NCI-H1105 treated with DMSO at 0.1 percent for 48 hours (cell line): ENCODE measurements at regions not wholly inside any gene's neighbourhood (a gene's known extent, or its start where the extent isn't known, plus 50 kb on each side); places are given as distances from the start of the nearest gene placed in this dataset.

Source experiments
- DNase-seq: peaks from one replicate; lab custom pipeline; 2025; lab: John Stamatoyannopoulos, UW

- peak; percentile 14 for DNase-seq
These were observed 116.2 kb downstream of the NSUN3 start for GRCh38 chr3:94179059-94179458.

- DNase-seq, result no peak
These were observed 120.7 kb downstream of the NSUN3 start for GRCh38 chr3:94183551-94183950.

DNA sequence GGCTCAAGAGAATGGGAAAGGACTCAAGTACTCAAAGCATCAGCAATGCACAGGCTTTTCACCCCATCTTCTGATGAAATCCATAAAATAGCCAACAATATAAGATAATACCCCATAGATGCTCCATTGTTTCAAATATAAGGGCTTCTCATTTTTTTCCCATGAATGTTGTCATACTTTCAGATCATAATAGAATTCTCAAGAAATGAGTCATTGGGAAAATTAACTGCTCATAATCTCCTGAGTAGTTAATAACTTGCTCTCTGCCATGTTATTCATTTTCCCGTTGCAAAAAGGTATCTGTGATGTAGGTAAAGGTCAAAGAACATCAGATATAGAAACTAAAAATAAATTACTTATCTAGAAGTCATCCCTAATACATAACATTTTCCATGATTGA, 121.9 kb downstream of the NSUN3 start:
- no peak for DNase-seq

GRCh38 chr3:94185753-94186152, 122.9 kb downstream of the NSUN3 start:
- no peak for DNase-seq

DNA sequence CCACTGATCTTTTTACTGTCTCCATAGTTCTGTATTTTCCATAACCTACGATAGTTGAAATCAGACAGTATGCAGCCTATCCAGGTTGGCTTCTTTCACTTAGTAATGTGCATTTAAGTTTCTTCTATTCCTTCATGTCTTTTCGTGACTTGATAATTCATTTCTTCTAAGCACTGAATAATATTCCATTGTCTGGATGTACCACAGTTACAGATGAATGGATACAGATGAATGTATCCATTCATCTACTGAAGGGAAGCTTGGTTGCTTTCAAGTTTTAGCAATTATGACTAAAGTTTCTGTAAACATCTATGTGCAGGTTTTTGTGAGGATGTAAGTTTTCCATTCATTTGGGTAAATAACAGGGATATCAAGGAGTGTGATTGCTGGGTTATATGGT, 124.8 kb downstream of the NSUN3 start:
- DNase-seq, result no peak

GRCh38 chr3:94195381-94195780, 132.5 kb downstream of the NSUN3 start:
- DNase-seq, result no peak

DNA sequence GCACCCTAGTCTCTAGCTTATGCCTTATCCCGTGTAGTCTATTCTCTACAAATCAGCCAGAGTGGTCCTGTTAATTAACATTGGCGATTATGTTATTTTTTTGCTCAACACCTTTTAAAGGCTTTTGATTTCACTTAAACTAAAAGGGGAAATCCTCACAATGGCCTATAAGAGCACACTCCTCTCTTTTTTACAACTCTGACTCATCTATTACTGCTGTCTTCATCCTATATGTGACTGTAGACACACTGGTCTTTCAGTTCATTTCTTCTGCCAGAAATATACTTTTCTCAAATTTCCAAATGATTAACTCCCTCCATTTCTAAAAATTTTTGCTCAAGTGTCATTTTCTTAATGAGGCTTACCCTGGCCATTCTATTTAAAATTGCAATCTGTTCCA, 143.4 kb downstream of the NSUN3 start:
- DNase-seq, result no peak

GRCh38 chr3:94210256-94210655, 147.4 kb downstream of the NSUN3 start:
- DNase-seq, result no peak

GRCh38 chr3:94217406-94217805, 154.5 kb downstream of the NSUN3 start:
- no peak for DNase-seq

GRCh38 chr3:94220426-94220825, 157.6 kb downstream of the NSUN3 start:
- DNase-seq, result no peak

- DNase-seq, result no peak
These were observed 159.0 kb downstream of the NSUN3 start for GRCh38 chr3:94221829-94222228.

DNA sequence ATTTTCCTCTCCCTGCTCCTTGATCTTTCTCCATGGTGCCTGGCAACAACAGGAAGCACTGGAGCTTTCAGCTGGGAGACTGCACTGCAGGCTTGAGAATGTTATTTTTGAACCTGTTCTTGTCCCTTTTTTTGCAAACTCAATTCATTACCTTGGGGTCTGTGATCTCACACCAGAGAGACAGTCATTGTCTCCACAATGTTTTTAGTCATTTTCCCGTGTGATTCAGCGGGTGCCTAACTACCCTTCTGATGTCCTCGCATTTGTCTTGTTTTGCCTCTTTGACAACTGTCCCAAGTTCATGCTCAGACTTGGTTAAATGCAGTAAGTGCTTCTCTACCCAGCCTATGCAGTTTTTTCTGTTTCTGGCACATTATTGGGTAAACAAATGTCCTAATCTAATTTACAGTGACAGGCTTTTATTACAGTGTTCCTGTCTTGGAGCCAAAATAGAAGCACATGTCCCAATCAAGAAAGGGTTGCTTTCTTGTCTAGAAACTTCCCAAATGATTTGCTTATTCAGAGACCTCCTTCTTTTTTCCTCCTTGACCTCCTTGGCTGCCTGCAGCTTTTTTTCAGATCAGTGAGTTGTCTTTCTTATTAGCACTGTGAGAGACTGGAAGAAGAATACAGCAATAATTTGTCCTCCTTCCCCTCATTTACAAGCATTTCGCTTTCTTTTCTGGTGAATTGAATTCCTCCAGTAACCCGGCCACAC, 162.4 kb downstream of the NSUN3 start:
- DNase-seq, result no peak

DNA sequence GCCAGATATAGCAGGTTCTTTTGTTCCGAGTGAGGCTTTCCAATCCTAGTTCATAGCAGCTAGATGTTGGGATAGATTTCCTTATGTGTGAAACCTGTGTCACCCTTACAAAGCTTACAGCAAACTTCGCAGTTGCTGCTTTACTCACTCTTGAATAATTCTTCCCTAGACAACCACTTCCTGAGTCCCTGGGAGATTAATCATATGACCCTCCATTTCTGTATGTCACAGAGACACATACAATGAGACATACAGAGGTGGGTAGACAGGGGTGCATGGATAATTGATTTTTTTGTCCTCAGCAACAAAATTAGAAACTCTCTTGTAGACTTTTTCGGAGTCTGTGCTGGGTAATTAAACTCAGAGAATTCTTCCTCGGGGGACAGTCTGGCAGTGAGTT, 163.2 kb downstream of the NSUN3 start:
- DNase-seq, result no peak

DNA sequence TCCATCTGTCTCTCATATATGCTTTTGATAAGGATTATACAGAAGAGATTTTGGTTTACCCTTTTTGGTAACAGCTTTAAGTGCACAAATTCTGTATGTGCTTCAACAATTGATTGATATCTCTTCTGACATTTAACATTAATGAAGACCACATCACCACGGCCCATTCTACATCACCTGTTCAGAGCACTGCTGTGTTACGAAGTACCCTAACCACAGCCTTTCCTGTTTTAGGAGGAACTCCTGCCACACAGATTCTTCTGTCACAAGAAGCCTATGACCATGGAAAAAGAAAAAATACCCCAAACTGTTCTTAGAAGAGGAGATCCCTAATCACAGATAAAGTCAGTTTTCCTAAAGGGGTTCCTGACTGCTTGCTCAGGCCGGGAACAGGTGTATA, 170.1 kb downstream of the NSUN3 start:
- DNase-seq, result no peak

DNA sequence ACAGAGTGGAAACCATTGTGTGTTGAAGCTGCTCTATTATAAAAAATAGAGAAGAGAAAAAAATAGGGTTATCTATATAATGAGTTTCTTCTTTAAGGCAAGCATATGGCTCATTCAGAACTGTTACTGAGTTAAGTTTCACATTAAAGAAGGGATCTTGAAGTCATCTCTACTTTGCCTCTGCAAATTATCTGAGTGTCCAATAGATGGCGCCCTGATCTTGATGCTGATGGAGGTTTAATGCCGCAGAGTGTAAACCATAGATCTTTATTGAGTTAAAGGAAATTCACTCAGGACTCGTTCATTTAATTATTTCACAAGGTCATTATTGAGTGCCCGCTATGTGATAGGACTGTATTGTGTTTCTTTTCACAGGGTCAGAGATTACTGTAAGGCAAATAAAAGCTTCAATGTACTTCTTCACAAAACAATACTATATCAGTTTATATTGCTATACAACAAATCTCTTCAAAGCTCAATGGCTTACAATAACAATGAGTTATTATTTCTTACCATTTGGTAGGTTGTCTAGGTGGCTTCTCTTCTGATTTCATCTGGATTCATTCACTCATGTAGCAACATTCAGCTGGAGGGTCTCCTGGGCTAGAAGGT, 171.4 kb downstream of the NSUN3 start:
- DNase-seq, result peak; percentile 46

- DNase-seq, result no peak
These were observed 179.1 kb downstream of the NSUN3 start for GRCh38 chr3:94241986-94242385.

- DNase-seq, result peak; percentile 8
These were observed 183.3 kb downstream of the NSUN3 start for GRCh38 chr3:94246171-94246570.

- DNase-seq, result no peak
These were observed 185.2 kb downstream of the NSUN3 start for GRCh38 chr3:94248042-94248441.

GRCh38 chr3:94249491-94250079, 186.7 kb downstream of the NSUN3 start:
- peak; percentile 58 for DNase-seq

- DNase-seq, result no peak
These were observed 188.7 kb downstream of the NSUN3 start for GRCh38 chr3:94251566-94251965.

DNA sequence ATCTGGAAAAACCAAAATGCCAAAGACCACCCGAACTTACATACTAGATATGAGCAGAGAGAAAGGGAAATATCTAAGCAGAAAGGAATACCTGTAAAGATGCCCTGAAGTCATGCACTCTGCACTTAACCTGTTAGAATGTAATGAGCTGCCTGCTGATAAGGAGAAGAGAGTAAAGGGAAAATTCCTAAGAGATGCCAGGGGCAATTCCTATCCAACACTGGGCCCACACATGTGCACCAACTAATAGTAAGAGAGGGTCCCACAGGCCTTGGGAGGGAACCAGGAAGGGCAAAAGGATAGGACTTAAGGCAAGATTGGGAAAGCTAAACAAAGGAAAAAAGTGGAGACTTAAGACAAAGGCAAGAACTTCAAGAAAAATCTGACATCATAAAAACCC, 189.5 kb downstream of the NSUN3 start:
- DNase-seq, result no peak

GRCh38 chr3:94256888-94257813, 194.3 kb downstream of the NSUN3 start:
- peak; percentile 37 for DNase-seq
